IMR-90 (cell line): ENCODE measurements at regions not wholly inside any gene's neighbourhood (a gene's known extent, or its start where the extent isn't known, plus 50 kb on each side); places are given as distances from the start of the nearest gene placed in this dataset.

ENCODE experiments used
- ATAC-seq: fragments of 200-7000 bp; cut with Tn5 transposase; 2 replicates; pipeline ENCODE4 v1.9.1; 2020; ENCODE audit warnings: low read depth, mild to moderate bottlenecking, moderate library complexity
- BruUV-seq: library from RNA; stranded (reverse); fragments of 400-500 nt; replicated peaks from 2 replicates; lab custom pipeline; 2021; lab: Mats Ljungman, UMichigan
- CTCF ChIA-PET: fragments of 300-600 bp; formaldehyde crosslinking; extraction: SDS; loops from one replicate; lab custom pipeline; 2021; ENCODE audit warnings: antibody characterized with exemption; lab: Yijun Ruan, JAX
- POLR2A ChIA-PET: fragments of 300-600 bp; sonication (Branson Sonifier 250); formaldehyde crosslinking; loops from one replicate; lab custom pipeline; 2022; ENCODE audit warnings: antibody characterized with exemption; ENCODE audit not compliant: unreplicated experiment; lab: Charles Lee
- DNase-seq: peaks from one replicate; pipeline ENCODE4 v3.0.0; 2013
- H2AFZ ChIP-seq: replicated peaks from 2 replicates; pipeline ENCODE3; 2013; ENCODE audit warnings: low read length, mild to moderate bottlenecking; ENCODE audit not compliant: poor library complexity
- H2AK5ac ChIP-seq: 2 replicates; pipeline ENCODE4 v1.6.1; 2013; ENCODE audit warnings: low read depth, low read length, inconsistent platforms
- H2AK9ac ChIP-seq: replicated peaks from 2 replicates; pipeline ENCODE3; 2013; ENCODE audit warnings: mild to moderate bottlenecking, low read depth, low read length, moderate library complexity; ENCODE audit not compliant: poor library complexity
- H2BK120ac ChIP-seq: 2 replicates; pipeline ENCODE4 v1.6.1; 2013; ENCODE audit warnings: low read depth, low read length, inconsistent platforms
- H2BK15ac ChIP-seq: 3 replicates; pipeline ENCODE4 v1.6.1; 2013; ENCODE audit warnings: low read depth, low read length, inconsistent platforms
- H2BK20ac ChIP-seq: 2 replicates; pipeline ENCODE4 v1.6.1; 2013; ENCODE audit warnings: low read depth, mild to moderate bottlenecking, inconsistent platforms, low read length, moderate library complexity
- H2BK5ac ChIP-seq: 2 replicates; pipeline ENCODE4 v1.6.1; 2013; ENCODE audit warnings: mild to moderate bottlenecking, low read depth, low read length, inconsistent platforms; ENCODE audit not compliant: poor library complexity, severe bottlenecking
- H3K14ac ChIP-seq: replicated peaks from 2 replicates; pipeline ENCODE4 v1.6.1; 2013; ENCODE audit warnings: low read depth, low read length, inconsistent platforms
- H3K18ac ChIP-seq: 2 replicates; pipeline ENCODE4 v1.6.1; 2013; ENCODE audit warnings: low read depth, low read length, control low read depth
- H3K23ac ChIP-seq: 2 replicates; pipeline ENCODE4 v1.6.1; 2013; ENCODE audit warnings: low read depth, low read length, inconsistent platforms
- H3K27ac ChIP-seq: 2 replicates; pipeline ENCODE4 v1.5.1; 2013; ENCODE audit warnings: mild to moderate bottlenecking, control low read depth, low read length; ENCODE audit not compliant: insufficient read depth
- H3K27me3 ChIP-seq: 2 replicates; pipeline ENCODE4 v1.6.1; 2013; ENCODE audit warnings: low read length; ENCODE audit not compliant: control insufficient read depth, insufficient read depth
- H3K36me3 ChIP-seq: 2 replicates; pipeline ENCODE4 v1.6.1; 2013; ENCODE audit warnings: low read length, mixed read lengths; ENCODE audit not compliant: control insufficient read depth, insufficient read depth
- H3K4ac ChIP-seq: 2 replicates; pipeline ENCODE4 v1.6.1; 2013; ENCODE audit warnings: low read depth, low read length, inconsistent platforms
- H3K4me1 ChIP-seq: 2 replicates; pipeline ENCODE4 v1.6.1; 2013; ENCODE audit warnings: low read length, mixed read lengths; ENCODE audit not compliant: control insufficient read depth, insufficient read depth
- H3K4me2 ChIP-seq: 2 replicates; pipeline ENCODE4 v1.6.1; 2013; ENCODE audit warnings: low read depth, mild to moderate bottlenecking, control low read depth, low read length, moderate library complexity
- H3K4me3 ChIP-seq: 2 replicates; pipeline ENCODE4 v1.5.1; 2013; ENCODE audit warnings: low read depth, mild to moderate bottlenecking, control low read depth, low read length, moderate library complexity; ENCODE audit not compliant: insufficient read depth
- H3K56ac ChIP-seq: 2 replicates; pipeline ENCODE4 v1.6.1; 2013; ENCODE audit warnings: low read length, inconsistent platforms; ENCODE audit not compliant: insufficient read depth; ENCODE audit errors: extremely low read depth
- H3K79me1 ChIP-seq, 2 experiments: 2 replicates each; pipeline ENCODE4 v1.6.1; 2013; ENCODE audit warnings: low read length in 2 of 2, inconsistent platforms in 1 of 2, low read depth in 1 of 2
- H3K9ac ChIP-seq: 2 replicates; pipeline ENCODE4 v1.6.1; 2013; ENCODE audit warnings: low read depth, low read length, control low read depth
- H3K9me1 ChIP-seq: 2 replicates; pipeline ENCODE4 v1.6.1; 2013; ENCODE audit warnings: low read length, inconsistent platforms; ENCODE audit not compliant: insufficient read depth
- H3K9me3 ChIP-seq: 2 replicates; pipeline ENCODE4 v1.6.1; 2013; ENCODE audit warnings: low read length; ENCODE audit not compliant: control insufficient read depth, insufficient read depth
- H4K20me1 ChIP-seq: 2 replicates; pipeline ENCODE4 v1.6.1; 2013; ENCODE audit warnings: low read length, inconsistent platforms; ENCODE audit not compliant: insufficient read depth
- H4K5ac ChIP-seq: 2 replicates; pipeline ENCODE4 v1.6.1; 2013; ENCODE audit warnings: mild to moderate bottlenecking, low read depth, low read length, control low read depth
- H4K8ac ChIP-seq, 2 experiments: 2 replicates each; pipeline ENCODE4 v1.6.1; 2013; ENCODE audit warnings: low read depth in 2 of 2, low read length in 2 of 2, control low read depth in 1 of 2, inconsistent platforms in 1 of 2
- H4K91ac ChIP-seq: 2 replicates; pipeline ENCODE4 v1.6.1; 2013; ENCODE audit warnings: low read depth, low read length, inconsistent platforms; ENCODE audit not compliant: insufficient read depth
- BHLHE40 ChIP-seq: fragments of 150-350 bp; IDR thresholded peaks from 2 replicates; pipeline ENCODE4 v1.6.1; 2016; ENCODE audit warnings: mild to moderate bottlenecking, low read depth, low read length
- ELK1 ChIP-seq: fragments of 150-350 bp; IDR thresholded peaks from 2 replicates; pipeline ENCODE4 v1.6.1; 2016; ENCODE audit warnings: low read depth, mild to moderate bottlenecking, low read length, moderate library complexity, borderline replicate concordance
- FOS ChIP-seq: fragments of 150-350 bp; IDR thresholded peaks from 2 replicates; pipeline ENCODE4 v1.6.1; 2016; ENCODE audit warnings: low read depth, low read length
- MAFK ChIP-seq: IDR thresholded peaks from 2 replicates; pipeline ENCODE4 v1.6.1; 2012; ENCODE audit warnings: low read depth, low read length, improper control_type of control experiment
- MAZ ChIP-seq: IDR thresholded peaks from 2 replicates; pipeline ENCODE4 v1.6.1; 2012; ENCODE audit warnings: low read depth, mild to moderate bottlenecking, low read length, improper control_type of control experiment, moderate library complexity, borderline replicate concordance
- MXI1 ChIP-seq: IDR thresholded peaks from 2 replicates; pipeline ENCODE4 v1.6.1; 2012; ENCODE audit warnings: low read depth, mild to moderate bottlenecking, low read length, moderate library complexity, borderline replicate concordance
- POLR2A ChIP-seq: IDR thresholded peaks from 2 replicates; pipeline ENCODE4 v1.6.1; 2012; ENCODE audit warnings: mild to moderate bottlenecking, low read depth, low read length
- RCOR1 ChIP-seq: IDR thresholded peaks from 2 replicates; pipeline ENCODE4 v1.6.1; 2012; ENCODE audit warnings: mild to moderate bottlenecking, low read length, improper control_type of control experiment; ENCODE audit not compliant: insufficient replicate concordance
- RFX5 ChIP-seq: IDR thresholded peaks from 2 replicates; pipeline ENCODE4 v1.8.0; 2012; ENCODE audit warnings: low read depth, mild to moderate bottlenecking, low read length, moderate library complexity
- SMC3 ChIP-seq: fragments of 150-350 bp; IDR thresholded peaks from 2 replicates; pipeline ENCODE4 v1.6.1; 2016; ENCODE audit warnings: low read depth, mild to moderate bottlenecking, antibody characterized with exemption, low read length, moderate library complexity
- WGBS, 2 experiments: methylation state at CpG; one replicate each; pipeline versions ENCODE4 v1.1.5 to v1.1.7; 2013; ENCODE audit warnings: missing lambda C conversion rate in 2 of 2; ENCODE audit not compliant: insufficient read length in 1 of 2; ENCODE audit errors: extremely low coverage in 2 of 2; 5-methylcytosine and 5-hydroxymethylcytosine counted together
- dilution Hi-C: fragments of 300-500 bp; cut with HindIII; formaldehyde crosslinking; loops from one replicate; pipeline ENCODE4 v1.14.3; 2018; ENCODE audit warnings: low sequenced_read_pairs; ENCODE audit not compliant: unreplicated experiment
- in situ Hi-C: fragments of 300-500 bp; cut with MboI; formaldehyde crosslinking; loops from 3 replicates; pipeline ENCODE4 v1.14.3; 2019; ENCODE audit warnings: low sequenced_read_pairs, inconsistent platforms, mixed read lengths
- intact Hi-C: fragments of 100-400 bp; cut with micrococcal nuclease; formaldehyde crosslinking; loops from 2 replicates; pipeline ENCODE4 v1.10.0; 2022

GRCh38 chrY:11063960-11064359, 1536.3 kb downstream of the TSPY10 start:
- no peak overlapping the region for H4K8ac ChIP-seq
- no peak overlapping the region for H3K4me2 ChIP-seq
- in situ Hi-C loops = no loop called here
- H3K9ac ChIP-seq = no peak overlapping the region
- H3K4me1 ChIP-seq = no peaks in the 10 kb centered on the region
- no peak overlapping the region for H3K23ac ChIP-seq
- no peaks in the 10 kb centered on the region for H4K20me1 ChIP-seq
- ATAC-seq (no peak), DNase-seq (no peak)
- no peak overlapping the region for H3K18ac ChIP-seq
- no peak overlapping the region for H4K91ac ChIP-seq
- whole genome bisulfite sequencing, 2 experiments = no CpG with 5 or more reads among the region's 2 CpGs
- H3K36me3 ChIP-seq = no peaks in the 10 kb centered on the region
- no peak for TF ChIP-seq RCOR1
- TF ChIP-seq RFX5 = no peak
- no peak for TF ChIP-seq ELK1
- TF ChIP-seq POLR2A = no peak
- no peak for TF ChIP-seq MAFK
- TF ChIP-seq MAZ = no peak
- no peak for TF ChIP-seq BHLHE40
- no peak for TF ChIP-seq FOS
- no peak for TF ChIP-seq SMC3
- TF ChIP-seq MXI1 = no peak
- H2BK5ac ChIP-seq = no peak overlapping the region
- H4K5ac ChIP-seq = no peak overlapping the region
- no peak overlapping the region for H2BK120ac ChIP-seq
- H2BK15ac ChIP-seq = no peak overlapping the region
- dilution Hi-C loops = no loop called here
- H3K9me3 ChIP-seq = no peaks in the 10 kb centered on the region
- ChIA-PET CTCF (no interaction called here), POLR2A (no interaction called here)
- H2AK9ac ChIP-seq = no peak overlapping the region
- H3K4me3 ChIP-seq = no peak overlapping the region
- H3K14ac ChIP-seq = no peak overlapping the region
- intact Hi-C loops = no loop called here
- no peak overlapping the region for H3K27ac ChIP-seq
- no peak overlapping the region for H3K4ac ChIP-seq
- H3K79me1 ChIP-seq = no peaks in the 10 kb centered on the region
- H2AK5ac ChIP-seq = no peak overlapping the region
- H3K56ac ChIP-seq = no peak overlapping the region
- H3K9me1 ChIP-seq = no peaks in the 10 kb centered on the region
- H2BK20ac ChIP-seq = no peak overlapping the region
- BruUV-seq = no TSS peak
- H2AFZ ChIP-seq = no peak overlapping the region
- H3K27me3 ChIP-seq = no peaks in the 10 kb centered on the region
